SK-N-SH treated with all-trans-retinoic acid at 6 μM for 48 hours (cell line): ENCODE measurements at regions not wholly inside any gene's neighbourhood (a gene's known extent, or its start where the extent isn't known, plus 50 kb on each side); places are given as distances from the start of the nearest gene placed in this dataset.

Experiments used
- BACH2 ChIP-seq: fragments of 250-450 bp; sonication (Bioruptor Pico); IDR thresholded peaks from 2 replicates; pipeline ENCODE4 v1.9.0; 2021; ENCODE audit warnings: mild to moderate bottlenecking, borderline replicate concordance
- GLIS3 ChIP-seq: fragments of 250-450 bp; sonication (Bioruptor Pico); IDR thresholded peaks from 2 replicates; pipeline ENCODE4 v1.5.0; 2020; ENCODE audit warnings: mild to moderate bottlenecking, moderate library complexity
- RARB ChIP-seq: fragments of 250-450 bp; sonication (Bioruptor Pico); IDR thresholded peaks from 2 replicates; pipeline ENCODE4 v1.8.0; 2021; ENCODE audit warnings: mild to moderate bottlenecking, moderate library complexity
- SNAI2 ChIP-seq: fragments of 250-450 bp; sonication (Bioruptor Pico); IDR thresholded peaks from 2 replicates; pipeline ENCODE4 v1.5.0; 2020; ENCODE audit warnings: mild to moderate bottlenecking, moderate library complexity
- TCF4 ChIP-seq: fragments of 250-450 bp; sonication (Bioruptor Pico); IDR thresholded peaks from 2 replicates; pipeline ENCODE4 v1.8.0; 2021; ENCODE audit warnings: mild to moderate bottlenecking, moderate library complexity, borderline replicate concordance
- TOX ChIP-seq: fragments of 250-450 bp; sonication (Bioruptor Pico); IDR thresholded peaks from 2 replicates; pipeline ENCODE4 v1.8.0; 2021; ENCODE audit warnings: mild to moderate bottlenecking, moderate library complexity, borderline replicate concordance
- ZC3H10 ChIP-seq: fragments of 250-450 bp; sonication (Bioruptor Pico); IDR thresholded peaks from 2 replicates; pipeline ENCODE4 v1.5.1; 2021; ENCODE audit warnings: mild to moderate bottlenecking, moderate library complexity
- ZFP3 ChIP-seq: fragments of 250-450 bp; sonication (Bioruptor Pico); IDR thresholded peaks from 2 replicates; pipeline ENCODE4 v1.5.0; 2020; ENCODE audit warnings: mild to moderate bottlenecking, moderate library complexity
- ZFP30 ChIP-seq: fragments of 450-650 bp; formaldehyde crosslinking; IDR thresholded peaks from 2 replicates; pipeline ENCODE4 v1.5.0; 2022; ENCODE audit warnings: mild to moderate bottlenecking, moderate library complexity
- TF ChIP-seq, protein P1 (sequence below): fragments of 250-450 bp; sonication (Bioruptor Pico); IDR thresholded peaks from 2 replicates; pipeline ENCODE4 v1.8.0; 2020; ENCODE audit warnings: mild to moderate bottlenecking, moderate library complexity, borderline replicate concordance
- TF ChIP-seq, protein P2 (sequence below): fragments of 250-450 bp; sonication (Bioruptor Pico); IDR thresholded peaks from 2 replicates; pipeline ENCODE4 v1.5.1; 2020; ENCODE audit warnings: low read depth, mild to moderate bottlenecking, moderate library complexity

DNA sequence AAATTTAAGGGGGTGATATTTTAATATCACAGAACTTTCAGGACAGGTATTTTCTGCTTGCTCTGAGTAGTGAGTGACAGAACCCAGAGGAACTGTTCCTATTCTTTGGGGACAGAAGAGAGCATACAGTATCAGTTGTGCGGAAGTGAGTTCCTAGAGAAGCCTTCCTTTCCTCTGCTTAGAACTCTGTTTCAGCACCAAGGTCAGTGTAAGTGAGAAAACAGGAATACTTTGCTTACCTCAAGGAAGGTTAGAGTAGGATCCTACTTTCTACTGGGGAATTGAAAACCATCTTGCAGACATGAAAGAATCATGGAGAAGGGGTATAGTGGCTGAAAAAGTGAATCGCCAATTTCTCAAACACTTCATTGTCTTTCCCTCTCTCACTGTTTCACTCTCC is 542.4 kb downstream of the SQOR start:
- TF ChIP-seq BACH2 = no peak
- TF ChIP-seq, protein P1, sequence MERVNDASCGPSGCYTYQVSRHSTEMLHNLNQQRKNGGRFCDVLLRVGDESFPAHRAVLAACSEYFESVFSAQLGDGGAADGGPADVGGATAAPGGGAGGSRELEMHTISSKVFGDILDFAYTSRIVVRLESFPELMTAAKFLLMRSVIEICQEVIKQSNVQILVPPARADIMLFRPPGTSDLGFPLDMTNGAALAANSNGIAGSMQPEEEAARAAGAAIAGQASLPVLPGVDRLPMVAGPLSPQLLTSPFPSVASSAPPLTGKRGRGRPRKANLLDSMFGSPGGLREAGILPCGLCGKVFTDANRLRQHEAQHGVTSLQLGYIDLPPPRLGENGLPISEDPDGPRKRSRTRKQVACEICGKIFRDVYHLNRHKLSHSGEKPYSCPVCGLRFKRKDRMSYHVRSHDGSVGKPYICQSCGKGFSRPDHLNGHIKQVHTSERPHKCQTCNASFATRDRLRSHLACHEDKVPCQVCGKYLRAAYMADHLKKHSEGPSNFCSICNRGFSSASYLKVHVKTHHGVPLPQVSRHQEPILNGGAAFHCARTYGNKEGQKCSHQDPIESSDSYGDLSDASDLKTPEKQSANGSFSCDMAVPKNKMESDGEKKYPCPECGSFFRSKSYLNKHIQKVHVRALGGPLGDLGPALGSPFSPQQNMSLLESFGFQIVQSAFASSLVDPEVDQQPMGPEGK (CRISPR knock-in tag) = no peak
- TF ChIP-seq TOX = no peak
- TF ChIP-seq GLIS3 (CRISPR knock-in tag) = no peak
- TF ChIP-seq, protein P2, sequence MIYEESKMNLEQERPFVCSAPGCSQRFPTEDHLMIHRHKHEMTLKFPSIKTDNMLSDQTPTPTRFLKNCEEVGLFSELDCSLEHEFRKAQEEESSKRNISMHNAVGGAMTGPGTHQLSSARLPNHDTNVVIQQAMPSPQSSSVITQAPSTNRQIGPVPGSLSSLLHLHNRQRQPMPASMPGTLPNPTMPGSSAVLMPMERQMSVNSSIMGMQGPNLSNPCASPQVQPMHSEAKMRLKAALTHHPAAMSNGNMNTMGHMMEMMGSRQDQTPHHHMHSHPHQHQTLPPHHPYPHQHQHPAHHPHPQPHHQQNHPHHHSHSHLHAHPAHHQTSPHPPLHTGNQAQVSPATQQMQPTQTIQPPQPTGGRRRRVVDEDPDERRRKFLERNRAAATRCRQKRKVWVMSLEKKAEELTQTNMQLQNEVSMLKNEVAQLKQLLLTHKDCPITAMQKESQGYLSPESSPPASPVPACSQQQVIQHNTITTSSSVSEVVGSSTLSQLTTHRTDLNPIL (CRISPR knock-in tag) = no peak
- no peak for TF ChIP-seq ZC3H10 (CRISPR knock-in tag)
- no peak for TF ChIP-seq TCF4 (CRISPR knock-in tag)
- no peak for TF ChIP-seq RARB (CRISPR knock-in tag)
- no peak for TF ChIP-seq ZFP3
- no peak for TF ChIP-seq ZFP30 (CRISPR knock-in tag)
- TF ChIP-seq SNAI2 (CRISPR knock-in tag) = no peak
